ENCODE measurements at regions not wholly inside any gene's neighbourhood (a gene's known extent, or its start where the extent isn't known, plus 50 kb on each side); places are given as distances from the start of the nearest gene placed in this dataset.

DNA sequence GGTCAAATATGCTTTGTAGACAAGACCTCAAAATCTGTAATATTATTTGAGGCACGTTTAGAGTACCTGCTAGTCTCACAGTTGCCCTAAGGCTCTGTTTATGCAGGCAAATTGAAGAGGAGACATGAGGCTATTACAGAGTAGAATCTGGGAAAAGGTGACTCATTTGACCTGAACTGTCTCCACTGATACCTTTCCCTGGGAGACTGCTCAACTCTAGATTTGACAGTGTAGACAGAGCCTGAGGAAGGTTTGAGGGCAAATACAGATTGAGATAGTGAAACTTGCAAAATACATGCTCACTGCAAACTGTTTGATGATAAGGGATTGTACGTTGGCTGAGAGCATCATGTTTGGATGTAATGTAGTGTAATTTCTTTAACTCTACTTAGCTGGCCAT lies 1266.6 kb upstream of the CDH8 start:
- Histone ChIP-seq H3K27me3 (no peaks in the 10 kb centered on the region), H3K27ac (no peak overlapping the region), H3K4me1 (no peaks in the 10 kb centered on the region), H3K9me3 (no peaks in the 10 kb centered on the region), H3K36me3 (no peaks in the 10 kb centered on the region), H3K4me3 (no peak overlapping the region)
- intact Hi-C loops (cut with DNase I; ENCODE audit: low total_unique reads) = no loop called here
- 31 to 48% (median 39%) methylated on average over 2 of the region's 2 CpGs for WGBS, 5 donors
- TF ChIP-seq POLR2AphosphoS5 (IDR thresholded peaks at IDR 0.05) (no peak), POLR2A (IDR thresholded peaks at IDR 0.05) (no peak), EP300 (IDR thresholded peaks at IDR 0.05) (no peak)
- TF ChIP-seq, protein P1, sequence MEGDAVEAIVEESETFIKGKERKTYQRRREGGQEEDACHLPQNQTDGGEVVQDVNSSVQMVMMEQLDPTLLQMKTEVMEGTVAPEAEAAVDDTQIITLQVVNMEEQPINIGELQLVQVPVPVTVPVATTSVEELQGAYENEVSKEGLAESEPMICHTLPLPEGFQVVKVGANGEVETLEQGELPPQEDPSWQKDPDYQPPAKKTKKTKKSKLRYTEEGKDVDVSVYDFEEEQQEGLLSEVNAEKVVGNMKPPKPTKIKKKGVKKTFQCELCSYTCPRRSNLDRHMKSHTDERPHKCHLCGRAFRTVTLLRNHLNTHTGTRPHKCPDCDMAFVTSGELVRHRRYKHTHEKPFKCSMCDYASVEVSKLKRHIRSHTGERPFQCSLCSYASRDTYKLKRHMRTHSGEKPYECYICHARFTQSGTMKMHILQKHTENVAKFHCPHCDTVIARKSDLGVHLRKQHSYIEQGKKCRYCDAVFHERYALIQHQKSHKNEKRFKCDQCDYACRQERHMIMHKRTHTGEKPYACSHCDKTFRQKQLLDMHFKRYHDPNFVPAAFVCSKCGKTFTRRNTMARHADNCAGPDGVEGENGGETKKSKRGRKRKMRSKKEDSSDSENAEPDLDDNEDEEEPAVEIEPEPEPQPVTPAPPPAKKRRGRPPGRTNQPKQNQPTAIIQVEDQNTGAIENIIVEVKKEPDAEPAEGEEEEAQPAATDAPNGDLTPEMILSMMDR (IDR thresholded peaks at IDR 0.05) = no peak
- DNase-seq = no peak

DNA sequence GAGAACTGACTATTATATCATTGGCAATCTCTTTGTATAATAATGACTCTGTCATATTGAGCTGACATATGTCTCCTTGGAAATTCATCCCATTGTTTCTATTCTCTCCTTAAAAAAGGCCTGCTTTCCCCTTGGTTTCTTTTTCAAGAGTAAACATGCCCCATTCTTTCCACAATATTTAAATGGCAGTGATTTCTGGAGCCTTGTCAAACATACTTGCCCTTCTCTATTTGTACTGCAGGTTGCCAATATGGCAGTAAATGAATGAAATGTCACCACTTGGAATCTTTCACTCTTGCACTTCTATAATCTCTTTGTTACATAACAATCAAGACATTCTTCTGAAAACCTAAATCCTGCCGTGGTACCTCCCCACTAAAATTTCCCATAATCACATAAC lies 1265.1 kb upstream of the CDH8 start:
- intact Hi-C loops (cut with DNase I; ENCODE audit: low total_unique reads) = no loop called here
- no peak for TF ChIP-seq EP300 (IDR thresholded peaks at IDR 0.05)
- no peak for TF ChIP-seq POLR2AphosphoS5 (IDR thresholded peaks at IDR 0.05)
- TF ChIP-seq POLR2A (IDR thresholded peaks at IDR 0.05) = no peak
- TF ChIP-seq, protein P1 (IDR thresholded peaks at IDR 0.05) = no peak
- no peaks in the 10 kb centered on the region for H3K9me3 ChIP-seq
- no peaks in the 10 kb centered on the region for H3K4me1 ChIP-seq
- no peak overlapping the region for H3K4me3 ChIP-seq
- DNase-seq = no peak
- no peaks in the 10 kb centered on the region for H3K36me3 ChIP-seq
- H3K27ac ChIP-seq = no peak overlapping the region
- 11 to 39% (median 23%) methylated on average over 1 of the region's 1 CpG for WGBS, 5 donors
- H3K27me3 ChIP-seq = no peaks in the 10 kb centered on the region

DNA sequence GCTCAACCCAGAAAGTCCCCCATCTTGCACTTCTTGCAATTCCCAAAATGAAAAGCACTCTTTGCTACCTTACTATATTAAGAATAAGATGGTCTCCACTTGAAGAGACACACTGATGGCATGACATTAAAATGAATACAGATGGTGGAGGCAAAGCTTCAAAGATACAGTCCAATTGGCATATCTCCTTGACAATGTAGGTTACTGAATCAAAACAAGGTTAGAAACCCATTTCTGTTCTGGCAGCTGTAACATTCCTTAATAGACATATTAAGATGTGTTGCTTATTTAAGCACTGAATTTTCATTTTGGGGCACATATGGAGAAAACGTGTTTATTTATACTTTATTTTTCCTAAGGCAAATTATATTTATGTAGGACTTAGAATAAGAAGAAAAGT lies 1262.8 kb upstream of the CDH8 start:
- Histone ChIP-seq H3K27ac (no peak overlapping the region), H3K9me3 (no peaks in the 10 kb centered on the region), H3K36me3 (no peaks in the 10 kb centered on the region), H3K4me1 (no peaks in the 10 kb centered on the region), H3K4me3 (no peak overlapping the region), H3K27me3 (no peaks in the 10 kb centered on the region)
- intact Hi-C loops (cut with DNase I; ENCODE audit: low total_unique reads) = no loop called here
- WGBS, 5 donors = 59 to 77% (median 70%) methylated on average over 1 of the region's 1 CpG
- no peak for DNase-seq
- TF ChIP-seq POLR2A (IDR thresholded peaks at IDR 0.05) = no peak
- TF ChIP-seq EP300 (IDR thresholded peaks at IDR 0.05) = no peak
- TF ChIP-seq, protein P1 (IDR thresholded peaks at IDR 0.05) = no peak
- no peak for TF ChIP-seq POLR2AphosphoS5 (IDR thresholded peaks at IDR 0.05)

DNA sequence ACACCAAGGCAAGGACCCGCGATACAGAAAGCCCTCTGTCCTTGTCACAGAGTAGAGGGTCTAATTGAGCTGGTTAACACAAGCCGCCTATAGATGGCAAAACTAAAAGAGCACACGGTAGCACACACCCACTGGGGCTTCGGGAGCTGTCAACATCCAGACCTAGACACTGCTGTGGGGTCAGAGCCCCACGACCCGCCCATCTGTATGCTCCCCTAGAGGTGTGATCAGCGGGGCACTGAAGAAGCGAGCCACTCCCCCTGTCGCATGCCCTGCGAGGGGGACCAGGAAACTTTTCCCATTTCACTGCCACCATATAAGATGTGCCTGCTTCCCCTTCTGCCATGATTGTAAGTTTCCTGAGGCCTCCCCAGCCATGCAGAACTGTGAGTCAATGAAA lies 1255.8 kb upstream of the CDH8 start:
- intact Hi-C loops (cut with DNase I; ENCODE audit: low total_unique reads) = no loop called here
- TF ChIP-seq EP300 (IDR thresholded peaks at IDR 0.05) (no peak), POLR2AphosphoS5 (IDR thresholded peaks at IDR 0.05) (no peak)
- TF ChIP-seq, protein P1 (IDR thresholded peaks at IDR 0.05) = no peak
- WGBS, 5 donors = 90 to 94% (median 93%) methylated on average over 9 to 11 of the region's 11 CpGs
- Histone ChIP-seq H3K36me3 (no peaks in the 10 kb centered on the region), H3K27me3 (no peaks in the 10 kb centered on the region), H3K27ac (no peak overlapping the region), H3K4me1 (no peaks in the 10 kb centered on the region), H3K9me3 (no peaks in the 10 kb centered on the region), H3K4me3 (no peak overlapping the region)
- no peak for DNase-seq

All from stomach (tissue), 8 donors.